ENCODE measurements at regions not wholly inside any gene's neighbourhood (a gene's known extent, or its start where the extent isn't known, plus 50 kb on each side); places are given as distances from the start of the nearest gene placed in this dataset.
"Not testable (repeated sequence)": the region's sequence is repeated elsewhere in the genome, so short reads cannot be mapped to it uniquely, and the experiment has no call there.

- no peak for DNase-seq (ENCODE audit: low spot score)
Measured at GRCh38 chr18:14961991-14962390, 214.0 kb downstream of the ANKRD30B start.

- DNase-seq (ENCODE audit: low spot score), result no peak
Measured at GRCh38 chr18:14962626-14963025, 214.7 kb downstream of the ANKRD30B start.

GRCh38 chr18:14963246-14963645 is 215.3 kb downstream of the ANKRD30B start:
- no peak for DNase-seq (ENCODE audit: low spot score)

GRCh38 chr18:14964002-14964401 is 216.0 kb downstream of the ANKRD30B start:
- DNase-seq (ENCODE audit: low spot score), result no peak

- DNase-seq (ENCODE audit: low spot score), result no peak
Measured at GRCh38 chr18:14964406-14964805, 216.4 kb downstream of the ANKRD30B start.

GRCh38 chr18:14964976-14965375 is 217.0 kb downstream of the ANKRD30B start:
- DNase-seq (ENCODE audit: low spot score), result not testable (repeated sequence)

GRCh38 chr18:14965553-14965952 is 217.6 kb downstream of the ANKRD30B start:
- DNase-seq (ENCODE audit: low spot score), result no peak

- not testable (repeated sequence) for DNase-seq (ENCODE audit: low spot score)
Measured at GRCh38 chr18:14967246-14967645, 219.3 kb downstream of the ANKRD30B start.

- DNase-seq (ENCODE audit: low spot score), result no peak
Measured at GRCh38 chr18:14969500-14969899, 221.5 kb downstream of the ANKRD30B start.

GRCh38 chr18:14970027-14970426 is 222.1 kb downstream of the ANKRD30B start:
- no peak for DNase-seq (ENCODE audit: low spot score)

- no peak for DNase-seq (ENCODE audit: low spot score)
Measured at GRCh38 chr18:14971461-14972185, 223.7 kb downstream of the ANKRD30B start.

GRCh38 chr18:14973421-14973820 is 225.4 kb downstream of the ANKRD30B start:
- DNase-seq (ENCODE audit: low spot score), result not testable (repeated sequence)

- no peak for DNase-seq (ENCODE audit: low spot score)
Measured at GRCh38 chr18:14974088-14974487, 226.1 kb downstream of the ANKRD30B start.

- DNase-seq (ENCODE audit: low spot score), result no peak
Measured at GRCh38 chr18:14974576-14974975, 226.6 kb downstream of the ANKRD30B start.

GRCh38 chr18:14975431-14975830 is 227.5 kb downstream of the ANKRD30B start:
- no peak for DNase-seq (ENCODE audit: low spot score)

GRCh38 chr18:14976736-14977430 is 228.9 kb downstream of the ANKRD30B start:
- DNase-seq (ENCODE audit: low spot score), result no peak

- DNase-seq (ENCODE audit: low spot score), result no peak
Measured at GRCh38 chr18:14978191-14978590, 230.2 kb downstream of the ANKRD30B start.

GRCh38 chr18:14978962-14979535 is 231.1 kb downstream of the ANKRD30B start:
- no peak for DNase-seq (ENCODE audit: low spot score)

- DNase-seq (ENCODE audit: low spot score), result no peak
Measured at GRCh38 chr18:14979875-14980274, 231.9 kb downstream of the ANKRD30B start.

- not testable (repeated sequence) for DNase-seq (ENCODE audit: low spot score)
Measured at GRCh38 chr18:14984531-14984930, 236.6 kb downstream of the ANKRD30B start.

GRCh38 chr18:14985291-14986013 is 237.5 kb downstream of the ANKRD30B start:
- DNase-seq (ENCODE audit: low spot score), result not testable (repeated sequence)

- DNase-seq (ENCODE audit: low spot score), result peak; percentile 62
Measured at GRCh38 chr18:14987377-14987776, 239.4 kb downstream of the ANKRD30B start.

All from mesenteric fat pad (tissue), 1 donor.